ENCODE measurements at regions not wholly inside any gene's neighbourhood (a gene's known extent, or its start where the extent isn't known, plus 50 kb on each side); places are given as distances from the start of the nearest gene placed in this dataset.

GRCh38 chr7:33687625-33688024 lies 217.7 kb upstream of the BMPER start:
- TF ChIP-seq, protein P1, sequence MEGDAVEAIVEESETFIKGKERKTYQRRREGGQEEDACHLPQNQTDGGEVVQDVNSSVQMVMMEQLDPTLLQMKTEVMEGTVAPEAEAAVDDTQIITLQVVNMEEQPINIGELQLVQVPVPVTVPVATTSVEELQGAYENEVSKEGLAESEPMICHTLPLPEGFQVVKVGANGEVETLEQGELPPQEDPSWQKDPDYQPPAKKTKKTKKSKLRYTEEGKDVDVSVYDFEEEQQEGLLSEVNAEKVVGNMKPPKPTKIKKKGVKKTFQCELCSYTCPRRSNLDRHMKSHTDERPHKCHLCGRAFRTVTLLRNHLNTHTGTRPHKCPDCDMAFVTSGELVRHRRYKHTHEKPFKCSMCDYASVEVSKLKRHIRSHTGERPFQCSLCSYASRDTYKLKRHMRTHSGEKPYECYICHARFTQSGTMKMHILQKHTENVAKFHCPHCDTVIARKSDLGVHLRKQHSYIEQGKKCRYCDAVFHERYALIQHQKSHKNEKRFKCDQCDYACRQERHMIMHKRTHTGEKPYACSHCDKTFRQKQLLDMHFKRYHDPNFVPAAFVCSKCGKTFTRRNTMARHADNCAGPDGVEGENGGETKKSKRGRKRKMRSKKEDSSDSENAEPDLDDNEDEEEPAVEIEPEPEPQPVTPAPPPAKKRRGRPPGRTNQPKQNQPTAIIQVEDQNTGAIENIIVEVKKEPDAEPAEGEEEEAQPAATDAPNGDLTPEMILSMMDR (IDR thresholded peaks at IDR 0.05; ENCODE audit: low read depth, low read length) = no peak
- DNase-seq (ENCODE audit: low read depth, low spot score) = no peak
- in situ Hi-C loops (cut with HindIII; ENCODE audit: low sequenced_read_pairs) = no loop called here
- H3K4me3 ChIP-seq (ENCODE audit: low read depth, low read length) = no peak overlapping the region

GRCh38 chr7:33691180-33691579 lies 214.2 kb upstream of the BMPER start:
- in situ Hi-C loops (cut with HindIII; ENCODE audit: low sequenced_read_pairs) = no loop called here
- H3K4me3 ChIP-seq (ENCODE audit: low read depth, low read length) = no peak overlapping the region
- no peak for DNase-seq (ENCODE audit: low read depth, low spot score)
- TF ChIP-seq, protein P1 (IDR thresholded peaks at IDR 0.05; ENCODE audit: low read depth, low read length) = no peak

- H3K4me3 ChIP-seq (ENCODE audit: low read depth, low read length) = no peak overlapping the region
- peak; percentile 68 for DNase-seq (ENCODE audit: low read depth, low spot score)
- in situ Hi-C loops (cut with HindIII; ENCODE audit: low sequenced_read_pairs) = no loop called here
- TF ChIP-seq, protein P1 (IDR thresholded peaks at IDR 0.05; ENCODE audit: low read depth, low read length) = no peak
These were observed 212.4 kb upstream of the BMPER start for GRCh38 chr7:33692956-33693355.

GRCh38 chr7:33694006-33694405 lies 211.3 kb upstream of the BMPER start:
- in situ Hi-C loops (cut with HindIII; ENCODE audit: low sequenced_read_pairs) = no loop called here
- H3K4me3 ChIP-seq (ENCODE audit: low read depth, low read length) = no peak overlapping the region

GRCh38 chr7:33697616-33698015 lies 207.7 kb upstream of the BMPER start:
- H3K4me3 ChIP-seq (ENCODE audit: low read depth, low read length) = no peak overlapping the region
- no peak for DNase-seq (ENCODE audit: low read depth, low spot score)
- in situ Hi-C loops (cut with HindIII; ENCODE audit: low sequenced_read_pairs) = no loop called here
- TF ChIP-seq, protein P1 (IDR thresholded peaks at IDR 0.05; ENCODE audit: low read depth, low read length) = no peak

More at GRCh38 chr7:33694006-33694405, 211.3 kb upstream of the BMPER start:
- no peak for DNase-seq (ENCODE audit: low read depth, low spot score)
- TF ChIP-seq, protein P1 (IDR thresholded peaks at IDR 0.05; ENCODE audit: low read depth, low read length) = no peak

- DNase-seq (ENCODE audit: low read depth, low spot score) = no peak
- in situ Hi-C loops (cut with HindIII; ENCODE audit: low sequenced_read_pairs) = no loop called here
- H3K4me3 ChIP-seq (ENCODE audit: low read depth, low read length) = no peak overlapping the region
- TF ChIP-seq, protein P1 (IDR thresholded peaks at IDR 0.05; ENCODE audit: low read depth, low read length) = no peak
These were observed 207.3 kb upstream of the BMPER start for GRCh38 chr7:33698041-33698440.

- H3K4me3 ChIP-seq (ENCODE audit: low read depth, low read length) = no peak overlapping the region
- DNase-seq (ENCODE audit: low read depth, low spot score) = no peak
- TF ChIP-seq, protein P1 (IDR thresholded peaks at IDR 0.05; ENCODE audit: low read depth, low read length) = no peak
- in situ Hi-C loops (cut with HindIII; ENCODE audit: low sequenced_read_pairs) = no loop called here
These were observed 206.6 kb upstream of the BMPER start for GRCh38 chr7:33698692-33699128.

Measured in astrocyte of the spinal cord (primary cell).